ENCODE measurements at regions not wholly inside any gene's neighbourhood (a gene's known extent, or its start where the extent isn't known, plus 50 kb on each side); places are given as distances from the start of the nearest gene placed in this dataset.

- TF ChIP-seq CTCF (conservative IDR thresholded peaks at IDR 0.05 in 1 of 2, IDR thresholded peaks at IDR 0.05 in 1 of 2; ENCODE audit: low read depth in 1 of 2, low read length in 2 of 2), result no peak
- no peak for TF ChIP-seq EZH2 (IDR thresholded peaks at IDR 0.05; ENCODE audit: low read length, missing control alignments)
These were observed 81.8 kb upstream of the SPACA1 start for GRCh38 chr6:87965806-87966205.
